ENCODE measurements at regions not wholly inside any gene's neighbourhood (a gene's known extent, or its start where the extent isn't known, plus 50 kb on each side); places are given as distances from the start of the nearest gene placed in this dataset.

DNA sequence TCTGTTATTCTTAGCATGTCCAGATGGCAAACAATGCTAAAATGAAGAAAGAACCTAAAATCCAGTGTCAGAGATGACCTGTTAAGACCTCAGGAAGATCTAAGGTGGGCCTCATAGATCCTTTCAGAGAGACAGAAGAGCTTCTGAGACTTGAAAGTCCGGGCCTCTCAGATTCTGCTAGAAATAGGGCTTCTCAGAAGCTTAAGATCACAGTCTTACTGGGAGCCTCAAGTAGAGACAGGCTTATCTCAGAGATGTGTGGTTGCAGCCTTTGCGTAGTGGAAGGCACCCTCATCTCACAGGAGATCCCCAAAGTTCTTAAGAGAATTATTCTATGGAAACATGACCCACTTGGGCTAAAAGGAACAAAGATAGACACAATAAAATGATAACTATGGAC, 642.8 kb downstream of the TNS3 start:
- Histone ChIP-seq H3K56ac (replicated peaks; ENCODE audit: insufficient read length, low read depth, low read length) (no peak overlapping the region), H3K9me3 (ENCODE audit: insufficient read depth in 2 of 2, low read depth in 1 of 2, low read length in 1 of 2) (no peaks in the 10 kb centered on the region), H2AK5ac (ENCODE audit: low read depth, low read length) (no peak overlapping the region), H2BK15ac (ENCODE audit: low read length) (no peak overlapping the region), H2BK12ac (ENCODE audit: low read depth, low read length) (no peak overlapping the region), H3K14ac (ENCODE audit: insufficient read length) (no peak overlapping the region), H3K4me3 (ENCODE audit: extremely low read depth in 1 of 4, insufficient read depth in 2 of 4, low read depth in 3 of 4, low read length in 4 of 4) (no peak overlapping the region), H3K23me2 (ENCODE audit: low read depth, low read length) (no peaks in the 10 kb centered on the region), H3K9ac (replicated peaks in 1 of 4; ENCODE audit: extremely low read depth in 1 of 4, low read depth in 3 of 4, low read length in 3 of 4) (no peak overlapping the region), H2BK120ac (replicated peaks; ENCODE audit: low read depth, low read length) (no peak overlapping the region), H3K36me3 (ENCODE audit: control insufficient read depth in 2 of 4, insufficient read depth in 4 of 4, low read length in 3 of 4) (no peaks in the 10 kb centered on the region), H4K5ac (ENCODE audit: insufficient read length, low read depth, low read length) (no peak overlapping the region), H3K79me1 (ENCODE audit: low read depth, low read length) (no peaks in the 10 kb centered on the region), H3K4ac (replicated peaks; ENCODE audit: insufficient read length, low read depth, low read length) (no peak overlapping the region), H2AFZ (ENCODE audit: low read length) (no peak overlapping the region), H3K27me3 (replicated peaks in 1 of 4; ENCODE audit: control insufficient read depth in 3 of 4, extremely low read depth in 1 of 4, insufficient read depth in 3 of 4, low read length in 3 of 4) (peaks cover 0 to 1% (median 0%) of the 10 kb centered on the region in 4 experiments; a peak in 1 of 7 replicates), H3K27ac (ENCODE audit: low read depth, low read length) (no peak overlapping the region), H3K23ac (ENCODE audit: insufficient read length) (no peak overlapping the region), H2BK5ac (ENCODE audit: low read depth, low read length) (no peak overlapping the region), H2BK20ac (ENCODE audit: low read length) (no peak overlapping the region), H4K20me1 (replicated peaks in 1 of 2; ENCODE audit: control insufficient read depth in 1 of 2, insufficient read depth in 2 of 2, low read length in 2 of 2) (no peaks in the 10 kb centered on the region), H3K4me1 (replicated peaks in 1 of 4; ENCODE audit: control insufficient read depth in 3 of 4, insufficient read depth in 4 of 4, low read length in 3 of 4) (no peaks in the 10 kb centered on the region), H3K18ac (ENCODE audit: extremely low read depth, low read length) (no peak overlapping the region), H4K91ac (replicated peaks; ENCODE audit: insufficient read length, low read length) (no peak overlapping the region), H4K8ac (ENCODE audit: extremely low read depth, insufficient read depth, low read length) (no peak overlapping the region), H3K4me2 (ENCODE audit: insufficient read depth in 1 of 2, low read depth in 2 of 2, low read length in 2 of 2) (no peak overlapping the region), H3K79me2 (ENCODE audit: control insufficient read depth in 1 of 2, insufficient read depth in 2 of 2, low read length in 2 of 2) (no peaks in the 10 kb centered on the region)
- DNase-seq (ENCODE audit: low read depth in 1 of 2, low spot score in 2 of 2) (no peak), FAIRE-seq (no peak)
- POLR2A ChIA-PET (ENCODE audit: partially characterized antibody), result no interaction called here
- 47% methylated on average over 2 of the region's 2 CpGs; no CpG with 5 or more reads in 1 of the 2 experiments for WGBS, 2 experiments (ENCODE audit: extremely low coverage in 1 of 2, insufficient coverage in 1 of 2, insufficient read length in 1 of 2, insufficient replicate concordance in 2 of 2, low coverage in 1 of 2, low lambda C conversion rate in 2 of 2, missing lambda C conversion rate in 1 of 2)
- TF ChIP-seq SRF (IDR thresholded peaks at IDR 0.05; ENCODE audit: low read depth, low read length) (no peak), BRCA1 (IDR thresholded peaks at IDR 0.05; ENCODE audit: low read depth, low read length) (no peak), POU5F1 (IDR thresholded peaks at IDR 0.05; ENCODE audit: low read depth, low read length) (no peak), RBBP5 (IDR thresholded peaks at IDR 0.05; ENCODE audit: borderline replicate concordance, low read depth, low read length) (no peak), CBX8 (IDR thresholded peaks at IDR 0.05; ENCODE audit: borderline replicate concordance, low read depth, low read length) (no peak)
- CTCF ChIA-PET (ENCODE audit: partially characterized antibody), result interaction anchor here (0.9 to 1.2 kb wide), 2 partner anchors 11 to 80 kb away, joined by 3 read pairs; no protein-coding TSS in a partner anchor

Data from H1 (cell line).